Keratinocyte (primary cell): ENCODE measurements at regions not wholly inside any gene's neighbourhood (a gene's known extent, or its start where the extent isn't known, plus 50 kb on each side); places are given as distances from the start of the nearest gene placed in this dataset.

ENCODE experiments used
- EZH2 ChIP-seq: IDR thresholded peaks from one replicate; pipeline ENCODE4 v1.6.1; 2012; ENCODE audit warnings: inconsistent platforms, mild to moderate bottlenecking, low read length, moderate library complexity
- TF ChIP-seq, protein P1 (sequence below), 3 experiments: IDR thresholded peaks in 1 of 3; conservative IDR thresholded peaks in 1 of 3; optimal IDR thresholded peaks in 1 of 3; 2 replicates in 2 of 3; 3 replicates in 1 of 3; pipeline versions ENCODE3 to v1.5.1; 2011; ENCODE audit warnings: low read length in 3 of 3, mild to moderate bottlenecking in 3 of 3, moderate library complexity in 2 of 3, control low read depth in 1 of 3, inconsistent platforms in 1 of 3; ENCODE audit not compliant: insufficient read depth in 2 of 3; ENCODE audit errors: extremely low read depth in 1 of 3

DNA sequence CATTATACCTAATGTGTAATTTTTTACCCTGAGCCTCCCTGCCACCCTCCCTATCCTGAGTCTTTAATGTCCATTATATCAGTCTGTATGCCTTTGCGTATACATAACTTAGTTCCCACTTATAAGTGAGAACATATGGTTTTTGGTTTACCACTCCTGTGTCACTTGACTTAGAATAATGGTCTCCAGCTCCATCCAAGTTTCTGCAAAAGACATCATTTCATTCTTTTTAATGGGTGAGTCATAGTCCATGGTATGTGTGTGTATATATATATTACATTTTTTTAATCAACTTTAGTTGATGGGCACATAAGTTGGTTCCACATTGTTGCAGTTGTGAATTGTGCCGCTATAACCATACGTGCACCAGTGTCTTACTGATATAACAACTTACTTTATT, 477.1 kb upstream of the NEGR1 start:
- TF ChIP-seq, protein P1, sequence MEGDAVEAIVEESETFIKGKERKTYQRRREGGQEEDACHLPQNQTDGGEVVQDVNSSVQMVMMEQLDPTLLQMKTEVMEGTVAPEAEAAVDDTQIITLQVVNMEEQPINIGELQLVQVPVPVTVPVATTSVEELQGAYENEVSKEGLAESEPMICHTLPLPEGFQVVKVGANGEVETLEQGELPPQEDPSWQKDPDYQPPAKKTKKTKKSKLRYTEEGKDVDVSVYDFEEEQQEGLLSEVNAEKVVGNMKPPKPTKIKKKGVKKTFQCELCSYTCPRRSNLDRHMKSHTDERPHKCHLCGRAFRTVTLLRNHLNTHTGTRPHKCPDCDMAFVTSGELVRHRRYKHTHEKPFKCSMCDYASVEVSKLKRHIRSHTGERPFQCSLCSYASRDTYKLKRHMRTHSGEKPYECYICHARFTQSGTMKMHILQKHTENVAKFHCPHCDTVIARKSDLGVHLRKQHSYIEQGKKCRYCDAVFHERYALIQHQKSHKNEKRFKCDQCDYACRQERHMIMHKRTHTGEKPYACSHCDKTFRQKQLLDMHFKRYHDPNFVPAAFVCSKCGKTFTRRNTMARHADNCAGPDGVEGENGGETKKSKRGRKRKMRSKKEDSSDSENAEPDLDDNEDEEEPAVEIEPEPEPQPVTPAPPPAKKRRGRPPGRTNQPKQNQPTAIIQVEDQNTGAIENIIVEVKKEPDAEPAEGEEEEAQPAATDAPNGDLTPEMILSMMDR (optimal IDR thresholded peaks at IDR 0.05 in 1 of 3, IDR thresholded peaks at IDR 0.05 in 1 of 3, conservative IDR thresholded peaks at IDR 0.05 in 1 of 3; ENCODE audit: extremely low read depth in 1 of 3, insufficient read depth in 2 of 3, low read length in 3 of 3), result no peak
- TF ChIP-seq EZH2, result no peak
